ENCODE measurements at regions not wholly inside any gene's neighbourhood (a gene's known extent, or its start where the extent isn't known, plus 50 kb on each side); places are given as distances from the start of the nearest gene placed in this dataset.

DNA sequence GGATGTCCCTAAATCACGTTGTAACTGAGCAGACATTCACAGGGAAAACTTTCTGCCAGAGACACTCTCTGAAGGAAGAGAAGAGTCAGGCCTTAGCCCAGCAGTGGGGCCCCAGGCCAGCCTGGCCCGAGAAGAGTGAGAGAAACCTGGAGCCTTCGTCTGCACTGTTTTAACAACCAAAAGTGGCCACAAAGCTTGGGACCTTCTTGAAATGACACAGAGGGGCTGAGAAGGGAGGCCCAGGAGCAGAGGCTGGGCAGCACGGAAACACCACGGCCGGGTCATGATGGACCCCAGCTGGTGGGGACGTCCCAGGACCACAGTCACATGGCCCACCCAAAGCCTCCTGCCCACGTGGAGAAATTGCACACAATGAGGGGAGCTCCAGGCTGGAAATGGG, 126.8 kb upstream of the THBS2 start:
- H3K9ac ChIP-seq (ENCODE audit: low read length in 5 of 5) = no peak overlapping the region
- no peaks in the 10 kb centered on the region for H3K4me1 ChIP-seq (ENCODE audit: control insufficient read depth in 5 of 5, insufficient read depth in 5 of 5, low read length in 5 of 5)
- H3K9me3 ChIP-seq (ENCODE audit: control insufficient read depth in 5 of 5, low read length in 5 of 5) = peaks cover 0 to 7% (median 3%) of the 10 kb centered on the region in 5 donors
- H3K27me3 ChIP-seq (ENCODE audit: control insufficient read depth in 5 of 5, insufficient read depth in 4 of 5, low read length in 5 of 5) = peaks cover 0 to 8% (median 2%) of the 10 kb centered on the region in 5 donors
- no peaks in the 10 kb centered on the region for H3K36me3 ChIP-seq (ENCODE audit: control insufficient read depth in 5 of 5, insufficient read depth in 5 of 5, low read length in 5 of 5)
- no peak overlapping the region for H3K4me3 ChIP-seq (ENCODE audit: low read depth in 1 of 5, low read length in 5 of 5)
- H3K27ac ChIP-seq (ENCODE audit: low read depth, low read length) = no peak overlapping the region

DNA sequence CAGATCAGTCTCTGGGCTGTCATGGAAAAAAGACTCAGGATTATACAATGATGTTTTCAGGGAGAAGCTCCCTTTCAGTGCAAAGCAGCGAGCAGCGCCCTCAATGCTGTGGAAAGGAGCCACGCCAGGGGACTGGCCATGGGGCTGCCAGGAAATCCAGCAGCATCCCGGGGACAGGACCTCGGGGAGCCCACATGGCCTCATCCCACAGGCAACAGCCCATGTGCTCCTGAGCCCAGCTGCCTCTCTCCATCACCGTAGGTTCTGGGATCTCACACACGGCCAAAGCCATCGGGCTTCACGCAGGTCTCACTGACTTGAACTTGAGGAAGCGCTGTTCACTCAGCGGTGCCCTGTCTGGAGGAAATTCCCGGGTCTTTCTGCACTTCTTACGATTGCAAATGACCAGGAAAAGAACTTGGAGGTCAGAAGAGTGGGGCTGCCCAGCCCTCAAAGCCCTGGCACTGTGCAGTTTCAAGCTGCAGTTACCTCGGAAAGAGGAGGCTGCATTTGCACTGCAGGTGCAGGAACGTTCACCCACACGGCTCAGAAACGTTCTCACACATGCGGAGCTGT, 125.9 kb upstream of the THBS2 start:
- H3K9ac ChIP-seq (ENCODE audit: low read length in 5 of 5) = no peak overlapping the region
- H3K27me3 ChIP-seq (ENCODE audit: control insufficient read depth in 5 of 5, insufficient read depth in 4 of 5, low read length in 5 of 5) = peaks cover 0 to 4% (median 2%) of the 10 kb centered on the region in 5 donors
- peaks cover 0 to 11% (median 4%) of the 10 kb centered on the region in 5 donors for H3K9me3 ChIP-seq (ENCODE audit: control insufficient read depth in 5 of 5, low read length in 5 of 5)
- no peaks in the 10 kb centered on the region for H3K36me3 ChIP-seq (ENCODE audit: control insufficient read depth in 5 of 5, insufficient read depth in 5 of 5, low read length in 5 of 5)
- H3K4me3 ChIP-seq (ENCODE audit: low read depth in 1 of 5, low read length in 5 of 5) = no peak overlapping the region
- H3K4me1 ChIP-seq (ENCODE audit: control insufficient read depth in 5 of 5, insufficient read depth in 5 of 5, low read length in 5 of 5) = no peaks in the 10 kb centered on the region
- H3K27ac ChIP-seq (ENCODE audit: low read depth, low read length) = no peak overlapping the region

DNA sequence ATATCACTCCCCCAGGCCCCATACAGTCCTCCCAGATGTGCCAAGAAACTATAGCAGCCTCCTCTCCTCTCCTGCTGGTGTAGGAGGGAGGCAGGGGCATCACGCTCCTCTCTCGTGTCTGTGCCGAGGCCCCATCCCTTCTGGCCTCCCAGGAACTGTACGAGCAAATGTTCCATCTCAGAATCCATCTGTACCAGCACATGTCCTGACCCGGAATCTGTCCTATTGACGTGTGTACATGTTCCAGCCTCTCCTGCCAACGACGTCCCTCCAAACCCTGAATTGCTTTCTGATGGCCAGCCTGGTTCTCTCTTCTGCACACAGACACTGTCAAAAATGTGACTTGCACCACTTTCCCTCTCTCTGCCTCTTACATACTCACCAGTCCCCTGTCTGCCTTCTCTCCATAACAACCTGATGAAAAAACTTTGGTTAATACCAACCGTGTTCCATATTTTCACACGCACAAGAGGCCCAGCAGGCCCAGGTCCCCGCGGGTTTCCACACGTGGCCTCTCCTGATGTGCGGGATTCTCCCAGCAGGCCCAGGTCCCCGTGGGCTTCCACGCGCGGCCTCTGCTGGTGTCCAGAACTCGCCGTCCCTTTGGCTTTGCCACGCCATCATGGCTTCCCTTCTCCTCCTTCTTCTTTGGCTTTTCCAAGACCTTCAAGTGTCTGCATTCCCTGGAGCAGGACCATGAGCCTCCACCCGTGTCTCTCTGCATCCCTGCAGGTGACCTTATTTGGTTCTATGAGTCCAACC, 125.2 kb upstream of the THBS2 start:
- Histone ChIP-seq H3K9ac (ENCODE audit: low read length in 5 of 5) (no peak overlapping the region), H3K4me1 (ENCODE audit: control insufficient read depth in 5 of 5, insufficient read depth in 5 of 5, low read length in 5 of 5) (no peaks in the 10 kb centered on the region), H3K36me3 (ENCODE audit: control insufficient read depth in 5 of 5, insufficient read depth in 5 of 5, low read length in 5 of 5) (no peaks in the 10 kb centered on the region), H3K27me3 (ENCODE audit: control insufficient read depth in 5 of 5, insufficient read depth in 4 of 5, low read length in 5 of 5) (peaks cover 0 to 4% (median 2%) of the 10 kb centered on the region in 5 donors), H3K4me3 (ENCODE audit: low read depth in 1 of 5, low read length in 5 of 5) (no peak overlapping the region), H3K9me3 (ENCODE audit: control insufficient read depth in 5 of 5, low read length in 5 of 5) (peaks cover 0 to 11% (median 4%) of the 10 kb centered on the region in 5 donors), H3K27ac (ENCODE audit: low read depth, low read length) (no peak overlapping the region)

DNA sequence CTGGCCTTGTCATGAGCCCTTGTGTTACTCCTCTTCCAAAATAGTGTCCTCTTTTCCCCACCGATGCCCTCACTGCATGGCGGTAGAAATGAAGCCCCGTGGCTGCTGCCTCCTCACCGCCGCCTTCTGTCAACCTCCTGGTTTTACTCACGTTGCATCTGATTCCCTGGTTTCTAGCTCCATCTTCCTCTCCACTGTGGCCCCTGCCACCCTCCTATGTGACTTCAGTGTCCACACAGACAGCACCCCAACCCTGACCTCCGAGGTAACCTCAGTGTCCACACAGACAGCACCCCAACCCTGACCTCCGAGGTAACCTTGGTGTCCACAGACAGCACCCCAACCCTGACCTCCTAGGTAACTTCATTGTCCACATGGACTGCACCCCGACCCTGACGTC, 122.8 kb upstream of the THBS2 start:
- H3K27ac ChIP-seq (ENCODE audit: low read depth, low read length) = no peak overlapping the region
- H3K27me3 ChIP-seq (ENCODE audit: control insufficient read depth in 5 of 5, insufficient read depth in 4 of 5, low read length in 5 of 5) = peaks cover 0 to 4% (median 2%) of the 10 kb centered on the region in 5 donors
- no peak overlapping the region for H3K9ac ChIP-seq (ENCODE audit: low read length in 5 of 5)
- no peak overlapping the region for H3K4me3 ChIP-seq (ENCODE audit: low read depth in 1 of 5, low read length in 5 of 5)
- H3K9me3 ChIP-seq (ENCODE audit: control insufficient read depth in 5 of 5, low read length in 5 of 5) = peaks cover 0 to 11% (median 4%) of the 10 kb centered on the region in 5 donors
- no peaks in the 10 kb centered on the region for H3K36me3 ChIP-seq (ENCODE audit: control insufficient read depth in 5 of 5, insufficient read depth in 5 of 5, low read length in 5 of 5)
- no peaks in the 10 kb centered on the region for H3K4me1 ChIP-seq (ENCODE audit: control insufficient read depth in 5 of 5, insufficient read depth in 5 of 5, low read length in 5 of 5)

DNA sequence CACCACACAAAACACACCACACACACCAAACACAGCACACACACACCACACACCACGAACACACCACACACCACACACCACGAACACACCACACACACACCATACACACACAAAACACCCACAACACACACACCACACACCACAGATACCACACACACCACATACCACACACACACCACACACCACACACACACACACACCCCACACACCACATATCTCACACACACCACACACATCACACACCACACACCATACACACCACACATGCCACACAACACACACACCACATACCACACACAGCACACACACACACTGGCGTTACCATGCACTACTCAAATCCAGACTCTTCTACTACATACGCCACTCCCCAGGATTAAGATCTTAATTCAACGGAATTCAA, 118.9 kb upstream of the THBS2 start:
- H3K4me3 ChIP-seq (ENCODE audit: low read depth in 1 of 5, low read length in 5 of 5) = no peak overlapping the region
- H3K36me3 ChIP-seq (ENCODE audit: control insufficient read depth in 5 of 5, insufficient read depth in 5 of 5, low read length in 5 of 5) = no peaks in the 10 kb centered on the region
- no peak overlapping the region for H3K27ac ChIP-seq (ENCODE audit: low read depth, low read length)
- H3K9me3 ChIP-seq (ENCODE audit: control insufficient read depth in 5 of 5, low read length in 5 of 5) = peaks cover 0 to 11% (median 4%) of the 10 kb centered on the region in 5 donors
- H3K9ac ChIP-seq (ENCODE audit: low read length in 5 of 5) = no peak overlapping the region
- no peaks in the 10 kb centered on the region for H3K4me1 ChIP-seq (ENCODE audit: control insufficient read depth in 5 of 5, insufficient read depth in 5 of 5, low read length in 5 of 5)
- H3K27me3 ChIP-seq (ENCODE audit: control insufficient read depth in 5 of 5, insufficient read depth in 4 of 5, low read length in 5 of 5) = no peaks in the 10 kb centered on the region

DNA sequence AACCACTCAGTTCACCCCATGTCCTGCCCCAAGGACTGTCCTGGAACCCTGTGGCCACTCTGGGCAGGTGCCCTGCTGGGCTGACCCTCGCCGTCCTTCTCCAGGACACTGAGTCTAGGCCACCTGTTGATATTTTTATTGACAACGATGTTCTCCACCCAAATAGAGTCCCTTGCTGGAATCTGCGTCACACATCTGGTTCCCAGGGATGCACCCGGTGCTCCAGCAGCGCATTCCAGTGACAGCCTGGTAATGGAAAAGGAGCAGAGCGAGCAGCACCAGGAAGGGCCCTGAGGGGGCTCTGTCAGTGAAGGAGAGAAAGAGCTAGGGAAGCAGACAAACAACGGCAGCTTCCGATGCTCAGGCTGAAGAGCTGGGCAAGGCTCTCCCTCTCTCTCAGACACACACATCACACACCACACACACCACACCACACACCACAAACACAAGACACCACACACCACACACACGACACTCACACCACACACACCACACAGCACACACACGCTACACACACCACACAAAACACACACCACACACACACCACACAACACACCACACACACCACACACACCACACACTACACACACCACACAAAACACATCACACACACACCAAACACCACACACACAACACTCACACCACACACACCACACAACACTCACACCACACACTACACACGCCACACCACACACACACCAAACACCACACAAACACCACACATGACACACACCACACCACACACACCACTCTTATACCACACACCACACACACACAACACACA, 117.9 kb upstream of the THBS2 start:
- Histone ChIP-seq H3K4me1 (ENCODE audit: control insufficient read depth in 5 of 5, insufficient read depth in 5 of 5, low read length in 5 of 5) (no peaks in the 10 kb centered on the region), H3K27ac (ENCODE audit: low read depth, low read length) (no peak overlapping the region), H3K9ac (ENCODE audit: low read length in 5 of 5) (no peak overlapping the region), H3K9me3 (ENCODE audit: control insufficient read depth in 5 of 5, low read length in 5 of 5) (peaks cover 0 to 11% (median 4%) of the 10 kb centered on the region in 5 donors), H3K27me3 (ENCODE audit: control insufficient read depth in 5 of 5, insufficient read depth in 4 of 5, low read length in 5 of 5) (no peaks in the 10 kb centered on the region), H3K4me3 (ENCODE audit: low read depth in 1 of 5, low read length in 5 of 5) (no peak overlapping the region), H3K36me3 (ENCODE audit: control insufficient read depth in 5 of 5, insufficient read depth in 5 of 5, low read length in 5 of 5) (no peaks in the 10 kb centered on the region)

DNA sequence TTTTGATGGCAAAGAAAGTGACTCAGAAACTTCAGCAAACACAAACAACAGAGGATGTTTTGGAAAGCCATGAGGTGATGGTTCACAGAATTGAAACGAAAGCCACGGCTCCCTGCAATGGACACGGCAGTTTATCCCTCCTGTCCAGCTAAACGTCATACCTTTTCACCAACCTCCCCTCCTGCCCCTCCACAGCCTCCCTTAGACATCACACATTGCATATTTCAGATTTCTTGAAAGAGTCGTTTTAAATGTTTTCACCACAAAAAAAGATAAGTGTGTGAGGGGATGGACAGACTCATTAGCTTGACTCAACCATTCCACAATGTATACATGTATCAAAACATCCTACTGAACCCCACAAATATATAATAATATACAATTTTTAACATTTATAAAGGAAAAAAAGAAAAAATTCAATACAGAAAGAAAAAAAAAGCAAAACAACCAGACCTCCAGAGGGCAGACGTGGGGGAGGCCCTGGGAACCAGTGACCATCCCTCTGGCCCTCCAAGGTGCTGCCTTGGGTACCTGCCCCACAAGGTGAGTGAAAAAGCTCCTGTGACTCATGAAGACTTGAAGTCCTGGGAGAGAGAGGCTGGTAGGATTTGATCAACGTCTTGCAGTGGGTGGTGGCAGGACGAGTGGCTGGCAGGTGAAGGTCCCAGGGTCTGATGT, 117.2 kb upstream of the THBS2 start:
- no peaks in the 10 kb centered on the region for H3K27me3 ChIP-seq (ENCODE audit: control insufficient read depth in 5 of 5, insufficient read depth in 4 of 5, low read length in 5 of 5)
- no peak overlapping the region for H3K9ac ChIP-seq (ENCODE audit: low read length in 5 of 5)
- H3K4me1 ChIP-seq (ENCODE audit: control insufficient read depth in 5 of 5, insufficient read depth in 5 of 5, low read length in 5 of 5) = no peaks in the 10 kb centered on the region
- peaks cover 0 to 14% (median 7%) of the 10 kb centered on the region in 5 donors for H3K9me3 ChIP-seq (ENCODE audit: control insufficient read depth in 5 of 5, low read length in 5 of 5)
- H3K4me3 ChIP-seq (ENCODE audit: low read depth in 1 of 5, low read length in 5 of 5) = no peak overlapping the region
- no peaks in the 10 kb centered on the region for H3K36me3 ChIP-seq (ENCODE audit: control insufficient read depth in 5 of 5, insufficient read depth in 5 of 5, low read length in 5 of 5)
- H3K27ac ChIP-seq (ENCODE audit: low read depth, low read length) = no peak overlapping the region

DNA sequence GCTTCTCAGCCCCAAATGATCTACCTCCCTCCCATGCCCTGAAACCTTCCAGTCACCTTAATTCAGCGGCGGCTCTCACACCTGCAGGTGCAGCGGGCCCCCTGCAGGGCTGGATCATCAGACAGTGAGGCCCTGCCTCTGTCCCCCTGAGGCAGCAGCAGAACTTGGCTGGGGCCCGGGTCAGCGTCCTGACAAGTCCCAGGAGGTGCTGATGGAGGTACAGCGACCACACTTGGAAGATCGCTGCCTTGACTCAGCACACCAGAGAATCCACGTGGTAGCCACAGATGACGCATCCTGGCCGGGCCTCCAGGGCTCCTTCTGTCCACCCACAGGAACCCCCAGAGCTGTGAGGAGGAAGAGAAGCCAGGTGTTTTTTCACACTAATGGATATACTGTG, 116.4 kb upstream of the THBS2 start:
- H3K9me3 ChIP-seq (ENCODE audit: control insufficient read depth in 5 of 5, low read length in 5 of 5) = peaks cover 0 to 10% (median 5%) of the 10 kb centered on the region in 5 donors
- H3K27me3 ChIP-seq (ENCODE audit: control insufficient read depth in 5 of 5, insufficient read depth in 4 of 5, low read length in 5 of 5) = no peaks in the 10 kb centered on the region
- no peak overlapping the region for H3K27ac ChIP-seq (ENCODE audit: low read depth, low read length)
- no peaks in the 10 kb centered on the region for H3K4me1 ChIP-seq (ENCODE audit: control insufficient read depth in 5 of 5, insufficient read depth in 5 of 5, low read length in 5 of 5)
- no peak overlapping the region for H3K9ac ChIP-seq (ENCODE audit: low read length in 5 of 5)
- H3K36me3 ChIP-seq (ENCODE audit: control insufficient read depth in 5 of 5, insufficient read depth in 5 of 5, low read length in 5 of 5) = no peaks in the 10 kb centered on the region
- no peak overlapping the region for H3K4me3 ChIP-seq (ENCODE audit: low read depth in 1 of 5, low read length in 5 of 5)

DNA sequence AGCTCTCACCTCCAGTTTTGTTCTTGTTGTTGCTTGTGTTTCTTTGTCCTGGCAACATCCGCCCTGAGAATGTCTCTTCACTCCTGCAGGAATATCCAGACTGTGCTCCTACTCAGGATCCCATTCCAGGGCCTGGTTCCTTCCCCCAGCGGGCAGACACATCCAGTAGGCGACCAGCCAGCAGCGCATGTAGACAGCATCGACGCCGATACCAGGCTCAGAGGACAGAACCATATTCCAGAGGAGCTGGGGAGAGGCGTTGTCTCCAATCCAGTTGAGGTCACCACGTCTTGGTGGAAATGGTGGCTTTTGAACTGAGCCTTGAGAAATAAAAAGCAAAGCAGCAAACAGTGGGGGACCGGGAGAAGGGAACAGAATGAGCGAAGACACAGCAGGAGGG, 114.6 kb upstream of the THBS2 start:
- peaks cover 0 to 7% (median 5%) of the 10 kb centered on the region in 5 donors for H3K4me1 ChIP-seq (ENCODE audit: control insufficient read depth in 5 of 5, insufficient read depth in 5 of 5, low read length in 5 of 5)
- peaks cover 0 to 7% (median 5%) of the 10 kb centered on the region in 5 donors for H3K9me3 ChIP-seq (ENCODE audit: control insufficient read depth in 5 of 5, low read length in 5 of 5)
- no peaks in the 10 kb centered on the region for H3K36me3 ChIP-seq (ENCODE audit: control insufficient read depth in 5 of 5, insufficient read depth in 5 of 5, low read length in 5 of 5)
- no peak overlapping the region for H3K27ac ChIP-seq (ENCODE audit: low read depth, low read length)
- no peak overlapping the region for H3K4me3 ChIP-seq (ENCODE audit: low read depth in 1 of 5, low read length in 5 of 5)
- H3K27me3 ChIP-seq (ENCODE audit: control insufficient read depth in 5 of 5, insufficient read depth in 4 of 5, low read length in 5 of 5) = no peaks in the 10 kb centered on the region
- no peak overlapping the region for H3K9ac ChIP-seq (ENCODE audit: low read length in 5 of 5)
